HG02970 (cell line): ENCODE measurements at regions not wholly inside any gene's neighbourhood (a gene's known extent, or its start where the extent isn't known, plus 50 kb on each side); places are given as distances from the start of the nearest gene placed in this dataset.

ENCODE experiments used
- ATAC-seq: cut with Tn5 transposase; IDR thresholded peaks from one replicate; pipeline ENCODE4 v1.9.1; 2021; ENCODE audit warnings: mild to moderate bottlenecking, moderate library complexity, moderate number of reproducible peaks; ENCODE audit not compliant: unreplicated experiment, low FRiP score

GRCh38 chr11:10386861-10387205, 68.2 kb upstream of the AMPD3 start:
- ATAC-seq: no peak

DNA sequence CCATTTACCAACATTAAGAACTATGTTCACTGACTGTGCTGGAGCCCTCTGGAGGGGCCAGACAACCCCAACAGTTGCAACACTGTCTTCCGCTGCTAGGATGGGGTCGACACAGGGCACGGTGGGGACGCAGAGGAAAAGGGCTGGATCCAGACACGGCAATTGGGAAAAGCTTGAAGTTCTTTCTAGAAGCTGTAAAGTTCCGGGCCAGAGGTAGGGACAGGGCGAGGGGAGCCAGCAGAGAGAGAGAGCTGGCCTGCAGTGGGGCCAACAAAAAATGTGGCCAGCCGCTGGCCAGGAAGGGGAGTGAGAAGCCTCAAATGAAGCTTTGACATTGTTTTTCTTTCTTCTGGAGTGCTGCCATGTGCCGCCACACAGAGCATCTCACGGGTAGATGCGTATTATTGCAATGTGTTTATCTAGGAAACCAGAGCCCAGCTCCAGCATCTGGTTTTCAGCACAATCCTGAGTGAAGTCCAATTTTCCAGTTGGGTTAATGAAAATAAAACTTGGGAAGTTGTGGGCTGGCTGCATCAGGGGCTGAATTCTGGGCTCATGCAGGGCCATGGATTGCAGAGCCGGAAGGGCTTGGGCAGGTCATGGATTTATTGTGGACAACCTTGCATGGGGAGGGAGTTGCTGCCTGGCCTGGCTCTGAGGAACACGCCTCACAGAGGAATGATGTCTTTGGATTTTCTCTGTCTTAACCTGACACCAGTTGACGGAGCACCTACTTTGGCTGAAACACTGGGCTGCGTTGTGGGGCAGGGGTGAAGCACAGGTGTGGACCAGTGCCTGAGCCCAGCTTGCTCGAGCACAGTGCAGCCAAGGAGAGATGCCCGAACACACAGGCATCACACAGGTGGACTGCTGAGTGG, 67.6 kb upstream of the AMPD3 start:
- ATAC-seq: no peak

DNA sequence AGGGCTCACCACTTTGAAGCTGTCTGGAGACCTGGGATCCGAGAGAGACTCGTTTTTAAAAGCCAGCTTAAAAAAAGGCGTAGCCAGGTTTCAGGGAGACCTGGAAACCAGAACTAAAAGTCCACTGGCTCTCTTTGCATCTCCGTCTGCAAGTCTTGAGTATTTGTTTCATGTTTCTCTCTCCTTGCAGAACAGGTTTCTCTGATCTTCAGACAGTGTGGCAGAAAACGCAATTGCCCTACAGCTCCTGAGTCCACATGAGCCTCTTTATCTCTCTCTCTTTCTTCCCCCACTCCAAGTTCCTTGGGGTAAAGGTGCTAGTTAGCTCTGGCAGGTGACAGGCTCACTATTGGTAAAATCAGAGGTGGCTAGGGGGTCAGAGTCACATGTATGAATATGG, 67.0 kb upstream of the AMPD3 start:
- no peak for ATAC-seq

DNA sequence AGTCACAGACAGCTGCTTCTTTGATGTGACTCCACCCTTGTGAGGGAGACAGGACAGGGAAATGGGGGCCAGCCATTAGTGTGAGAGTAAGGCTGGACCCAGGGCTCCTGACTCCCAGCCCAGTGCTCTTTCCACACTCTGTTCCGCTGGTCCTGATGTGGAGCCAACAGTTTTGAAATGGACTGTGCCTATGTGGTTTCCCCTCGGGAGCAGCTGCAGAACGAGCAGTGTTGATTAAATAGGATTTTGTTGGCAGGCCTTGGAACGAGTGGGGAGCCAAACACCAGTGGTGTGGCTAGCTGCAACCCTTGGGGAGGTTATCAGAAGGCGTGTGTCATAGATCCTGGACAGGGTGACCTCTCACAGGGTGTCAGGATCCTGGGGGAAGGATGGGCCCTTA, 66.5 kb upstream of the AMPD3 start:
- no peak for ATAC-seq

DNA sequence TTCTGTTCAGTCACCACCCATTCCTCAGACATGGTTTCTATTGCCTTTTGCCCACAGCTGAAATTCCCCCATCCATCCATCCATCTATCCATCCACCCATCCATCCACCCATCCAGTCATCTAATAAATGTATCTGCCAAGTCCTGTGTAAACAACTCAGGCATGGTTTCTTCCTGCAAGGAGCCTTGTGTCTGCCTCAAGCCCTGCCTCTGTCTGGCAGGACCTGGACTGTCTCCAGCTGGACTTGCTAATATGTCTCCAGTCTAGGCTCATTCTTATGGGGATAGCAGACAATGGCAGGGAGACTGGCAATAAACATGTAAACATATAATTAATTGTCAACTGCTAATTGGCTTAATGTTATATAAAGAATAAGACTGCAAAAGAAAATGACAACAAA, 64.7 kb upstream of the AMPD3 start:
- no peak for ATAC-seq

GRCh38 chr11:10392095-10393079, 62.7 kb upstream of the AMPD3 start:
- ATAC-seq: no peak

DNA sequence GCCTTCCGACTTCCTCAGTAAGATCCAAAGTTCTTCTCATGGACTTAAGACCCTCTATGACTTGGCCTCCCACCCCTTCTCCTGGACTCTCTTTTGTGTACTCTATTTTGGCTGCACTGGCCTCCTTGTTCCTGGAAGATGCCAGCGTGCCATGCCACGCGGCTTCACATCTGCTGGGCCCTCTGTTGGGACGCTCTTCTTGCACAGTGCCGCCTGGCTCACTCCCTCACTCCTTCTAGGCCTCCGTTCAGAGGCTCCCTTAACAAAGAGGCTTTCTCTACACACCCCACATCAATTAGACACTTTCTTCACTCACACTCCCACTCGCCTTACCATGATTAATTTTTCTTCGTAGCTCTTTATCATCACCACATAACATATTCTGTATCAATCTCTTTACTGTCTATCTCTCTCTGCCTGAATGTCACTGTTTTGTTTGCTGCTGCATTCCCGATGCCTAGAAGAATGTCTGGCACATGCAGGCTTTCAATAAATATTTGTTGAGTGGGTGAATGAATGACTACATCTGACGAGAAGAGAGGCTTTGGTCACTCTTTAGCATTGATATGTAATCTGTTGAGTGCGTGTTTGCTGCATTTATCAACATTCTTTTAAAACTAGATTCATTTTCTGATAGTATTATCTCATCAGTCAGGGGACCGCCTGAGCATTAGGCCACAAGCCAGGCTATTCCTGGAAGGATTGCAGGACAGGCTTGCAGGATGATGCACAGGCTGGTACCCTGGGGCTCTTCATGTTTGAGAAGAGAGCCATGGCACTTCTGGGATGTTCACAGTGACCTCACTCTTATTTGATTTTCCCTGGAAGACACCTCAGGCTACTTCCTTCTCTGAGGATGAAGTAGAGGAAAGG, 60.6 kb upstream of the AMPD3 start:
- ATAC-seq: no peak

GRCh38 chr11:10395166-10395897, 59.7 kb upstream of the AMPD3 start:
- no peak for ATAC-seq

- no peak for ATAC-seq
Measured at GRCh38 chr11:10396771-10397170, 58.3 kb upstream of the AMPD3 start.

DNA sequence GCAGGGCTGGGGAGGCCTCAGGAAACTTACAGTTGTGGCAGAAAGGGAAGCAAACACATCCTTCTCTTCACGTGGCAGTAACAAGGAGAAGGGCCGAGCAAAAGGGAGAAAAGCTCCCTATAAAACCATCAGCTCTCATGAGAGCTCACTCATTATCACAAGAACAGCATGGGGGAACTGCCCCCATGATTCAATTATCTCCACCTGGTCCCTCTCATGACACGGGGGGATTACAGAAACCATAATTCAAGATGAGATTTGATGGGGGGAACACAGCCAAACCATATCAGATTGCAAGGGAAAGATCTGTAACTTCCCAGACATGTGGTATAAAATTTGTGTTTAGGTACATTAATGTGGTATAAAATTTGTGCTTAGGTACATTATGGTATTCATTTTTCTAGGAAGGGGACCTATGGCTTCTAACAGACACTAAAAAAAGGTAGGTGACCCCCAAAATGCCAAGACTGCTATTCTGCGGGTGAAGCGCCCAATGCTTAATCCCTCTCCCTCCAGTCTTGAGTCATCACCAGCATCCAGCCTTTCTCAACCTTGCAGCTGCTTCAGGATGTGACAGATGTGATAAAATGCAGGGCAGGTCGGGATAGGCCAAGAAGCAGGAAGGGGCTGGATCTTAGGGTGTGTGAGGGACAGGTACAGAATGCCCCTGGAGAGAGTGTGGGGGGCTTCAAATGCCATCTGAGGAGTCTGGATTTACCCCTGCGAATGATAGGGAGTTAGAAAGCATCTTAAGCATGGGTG, 57.7 kb upstream of the AMPD3 start:
- ATAC-seq: no peak

DNA sequence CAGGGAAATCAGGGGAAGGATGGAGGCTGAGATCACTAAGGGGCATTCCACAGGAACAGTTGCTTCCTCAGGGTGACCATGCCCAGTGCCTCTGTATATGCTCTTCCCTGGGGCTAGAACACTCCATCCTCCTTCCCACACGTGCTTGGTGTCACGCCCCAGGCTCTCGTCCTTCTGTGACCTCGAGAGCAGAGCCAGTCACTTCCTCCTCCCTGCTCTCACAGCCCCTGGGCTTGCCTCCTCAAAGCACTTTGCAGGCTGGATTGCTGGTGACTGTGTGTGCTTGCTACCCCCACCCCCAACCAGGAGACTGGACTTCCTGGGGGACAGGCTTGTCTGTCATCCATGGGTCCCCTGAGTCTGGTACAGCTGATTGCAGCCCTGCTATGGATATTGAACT, 56.5 kb upstream of the AMPD3 start:
- no peak for ATAC-seq

GRCh38 chr11:10400856-10401255, 54.2 kb upstream of the AMPD3 start:
- no peak for ATAC-seq

- no peak for ATAC-seq
Measured at GRCh38 chr11:10401256-10401655, 53.8 kb upstream of the AMPD3 start.

DNA sequence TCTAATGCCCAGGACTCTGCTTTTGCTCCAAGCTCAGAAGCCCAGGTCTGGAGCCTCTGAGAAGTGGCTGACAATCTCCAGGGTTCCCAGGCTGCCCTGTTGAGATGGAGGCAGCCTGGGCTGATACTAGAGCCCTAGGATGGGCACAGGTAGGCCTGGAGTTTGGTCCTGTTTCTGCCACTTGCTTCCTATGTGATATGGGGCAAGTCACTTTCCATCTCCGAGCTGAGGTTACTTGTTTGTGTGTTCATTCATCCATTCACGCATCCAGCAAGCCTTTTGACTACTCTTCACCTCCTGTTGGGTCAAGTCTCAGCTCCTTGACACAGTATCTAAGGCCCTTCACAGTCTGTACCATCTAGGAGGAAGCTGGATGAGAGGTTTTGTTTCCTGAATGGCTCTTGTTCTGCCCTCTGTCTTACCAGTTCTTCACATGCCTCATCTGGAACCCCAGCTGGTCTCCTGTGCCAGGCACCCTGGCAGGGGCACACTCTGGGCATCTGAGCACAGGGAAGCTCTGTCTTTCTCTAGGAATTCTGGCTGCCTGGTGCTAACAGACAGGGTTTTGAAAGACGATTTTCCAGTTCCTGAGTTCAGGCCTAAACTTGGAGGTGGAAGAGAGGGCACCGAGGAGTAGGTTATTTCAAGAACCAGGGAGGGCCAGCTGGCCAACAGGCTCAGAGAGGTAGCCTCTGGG, 53.2 kb upstream of the AMPD3 start:
- no peak for ATAC-seq
